22Rv1 (cell line): ENCODE measurements at regions not wholly inside any gene's neighbourhood (a gene's known extent, or its start where the extent isn't known, plus 50 kb on each side); places are given as distances from the start of the nearest gene placed in this dataset.

Source experiments
- ZFX ChIP-seq: fragments of 450-650 bp; IDR thresholded peaks from 2 replicates; pipeline ENCODE4 v1.6.1; 2017; ENCODE audit warnings: antibody characterized with exemption, borderline replicate concordance
- TF ChIP-seq, protein P1 (sequence below): fragments of 450-650 bp; IDR thresholded peaks from 2 replicates; pipeline ENCODE4 v1.5.1; 2017; ENCODE audit warnings: mild to moderate bottlenecking

DNA sequence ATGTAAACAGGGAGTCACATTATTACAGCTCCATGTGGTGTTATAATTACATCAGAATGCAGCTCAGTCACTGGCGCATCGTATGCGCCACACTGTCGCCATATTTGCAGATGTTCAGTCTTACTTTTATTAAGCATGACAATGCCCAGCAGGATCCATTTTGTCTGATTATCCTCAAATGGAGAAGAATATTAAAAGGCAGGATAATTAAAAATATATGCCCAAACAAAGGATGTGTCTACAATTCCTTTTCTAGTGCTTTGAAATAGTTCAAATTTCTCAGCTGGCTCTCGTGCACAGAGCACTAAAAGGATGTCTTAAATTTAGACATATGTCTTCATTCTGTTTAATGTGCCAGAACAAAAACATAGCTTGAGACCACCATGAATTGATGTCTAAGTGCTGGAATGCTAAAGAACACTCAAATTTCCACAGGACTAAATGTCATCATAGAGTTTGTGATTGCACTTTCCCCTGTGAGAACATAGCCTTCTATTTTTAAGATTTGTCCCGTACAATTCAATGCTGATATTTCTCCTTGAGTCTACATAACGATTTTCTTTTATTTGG lies 168.0 kb downstream of the DKK1 start:
- TF ChIP-seq, protein P1, sequence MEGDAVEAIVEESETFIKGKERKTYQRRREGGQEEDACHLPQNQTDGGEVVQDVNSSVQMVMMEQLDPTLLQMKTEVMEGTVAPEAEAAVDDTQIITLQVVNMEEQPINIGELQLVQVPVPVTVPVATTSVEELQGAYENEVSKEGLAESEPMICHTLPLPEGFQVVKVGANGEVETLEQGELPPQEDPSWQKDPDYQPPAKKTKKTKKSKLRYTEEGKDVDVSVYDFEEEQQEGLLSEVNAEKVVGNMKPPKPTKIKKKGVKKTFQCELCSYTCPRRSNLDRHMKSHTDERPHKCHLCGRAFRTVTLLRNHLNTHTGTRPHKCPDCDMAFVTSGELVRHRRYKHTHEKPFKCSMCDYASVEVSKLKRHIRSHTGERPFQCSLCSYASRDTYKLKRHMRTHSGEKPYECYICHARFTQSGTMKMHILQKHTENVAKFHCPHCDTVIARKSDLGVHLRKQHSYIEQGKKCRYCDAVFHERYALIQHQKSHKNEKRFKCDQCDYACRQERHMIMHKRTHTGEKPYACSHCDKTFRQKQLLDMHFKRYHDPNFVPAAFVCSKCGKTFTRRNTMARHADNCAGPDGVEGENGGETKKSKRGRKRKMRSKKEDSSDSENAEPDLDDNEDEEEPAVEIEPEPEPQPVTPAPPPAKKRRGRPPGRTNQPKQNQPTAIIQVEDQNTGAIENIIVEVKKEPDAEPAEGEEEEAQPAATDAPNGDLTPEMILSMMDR, result no peak
- no peak for TF ChIP-seq ZFX
